ENCODE measurements at regions not wholly inside any gene's neighbourhood (a gene's known extent, or its start where the extent isn't known, plus 50 kb on each side); places are given as distances from the start of the nearest gene placed in this dataset.

- H3K36me3 Mint-ChIP-seq (ENCODE audit: low read depth, unreplicated experiment): no peaks in the 10 kb centered on the region
- no peak for TF ChIP-seq CTCF (IDR thresholded peaks at IDR 0.05; ENCODE audit: unreplicated experiment)
- H3K4me1 Mint-ChIP-seq (ENCODE audit: unreplicated experiment): peaks cover 2% of the 10 kb centered on the region
- no peak overlapping the region for H3K27ac Mint-ChIP-seq (ENCODE audit: unreplicated experiment)
- H3K4me3 Mint-ChIP-seq (ENCODE audit: unreplicated experiment): no peak overlapping the region
- no peaks in the 10 kb centered on the region for H3K9me3 Mint-ChIP-seq (ENCODE audit: unreplicated experiment)
- no peak for DNase-seq (ENCODE audit: low spot score)
- peaks cover 2% of the 10 kb centered on the region for H3K27me3 Mint-ChIP-seq (ENCODE audit: unreplicated experiment)
These were observed 109.8 kb downstream of the TOMM20 start for GRCh38 chr1:235018720-235019444.

GRCh38 chr1:235018161-235018560, 110.5 kb downstream of the TOMM20 start:
- Mint-ChIP-seq H3K27me3 (ENCODE audit: unreplicated experiment) (peaks cover 2% of the 10 kb centered on the region), H3K4me3 (ENCODE audit: unreplicated experiment) (no peak overlapping the region), H3K27ac (ENCODE audit: unreplicated experiment) (no peak overlapping the region), H3K36me3 (ENCODE audit: low read depth, unreplicated experiment) (no peaks in the 10 kb centered on the region), H3K4me1 (ENCODE audit: unreplicated experiment) (peaks cover 2% of the 10 kb centered on the region), H3K9me3 (ENCODE audit: unreplicated experiment) (no peaks in the 10 kb centered on the region)
- no peak for TF ChIP-seq CTCF (IDR thresholded peaks at IDR 0.05; ENCODE audit: unreplicated experiment)
- no peak for DNase-seq (ENCODE audit: low spot score)

GRCh38 chr1:235017719-235018118, 110.9 kb downstream of the TOMM20 start:
- no peaks in the 10 kb centered on the region for H3K9me3 Mint-ChIP-seq (ENCODE audit: unreplicated experiment)
- peaks cover 2% of the 10 kb centered on the region for H3K27me3 Mint-ChIP-seq (ENCODE audit: unreplicated experiment)
- DNase-seq (ENCODE audit: low spot score): no peak
- H3K4me1 Mint-ChIP-seq (ENCODE audit: unreplicated experiment): no peaks in the 10 kb centered on the region
- no peak for TF ChIP-seq CTCF (IDR thresholded peaks at IDR 0.05; ENCODE audit: unreplicated experiment)
- H3K4me3 Mint-ChIP-seq (ENCODE audit: unreplicated experiment): no peak overlapping the region
- H3K27ac Mint-ChIP-seq (ENCODE audit: unreplicated experiment): no peak overlapping the region
- H3K36me3 Mint-ChIP-seq (ENCODE audit: low read depth, unreplicated experiment): no peaks in the 10 kb centered on the region

GRCh38 chr1:235017191-235017590, 111.4 kb downstream of the TOMM20 start:
- peaks cover 2% of the 10 kb centered on the region for H3K27me3 Mint-ChIP-seq (ENCODE audit: unreplicated experiment)
- no peak for TF ChIP-seq CTCF (IDR thresholded peaks at IDR 0.05; ENCODE audit: unreplicated experiment)

GRCh38 chr1:235015291-235015985, 113.2 kb downstream of the TOMM20 start:
- H3K27ac Mint-ChIP-seq (ENCODE audit: unreplicated experiment): no peak overlapping the region
- no peaks in the 10 kb centered on the region for H3K36me3 Mint-ChIP-seq (ENCODE audit: low read depth, unreplicated experiment)
- TF ChIP-seq CTCF (IDR thresholded peaks at IDR 0.05; ENCODE audit: unreplicated experiment): no peak
- peaks cover 5% of the 10 kb centered on the region for H3K4me1 Mint-ChIP-seq (ENCODE audit: unreplicated experiment)
- no peak overlapping the region for H3K4me3 Mint-ChIP-seq (ENCODE audit: unreplicated experiment)
- peaks cover 2% of the 10 kb centered on the region for H3K27me3 Mint-ChIP-seq (ENCODE audit: unreplicated experiment)
- no peak for DNase-seq (ENCODE audit: low spot score)
- H3K9me3 Mint-ChIP-seq (ENCODE audit: unreplicated experiment): no peaks in the 10 kb centered on the region

More at GRCh38 chr1:235017191-235017590, 111.4 kb downstream of the TOMM20 start:
- H3K27ac Mint-ChIP-seq (ENCODE audit: unreplicated experiment): no peak overlapping the region
- no peaks in the 10 kb centered on the region for H3K9me3 Mint-ChIP-seq (ENCODE audit: unreplicated experiment)
- H3K36me3 Mint-ChIP-seq (ENCODE audit: low read depth, unreplicated experiment): no peaks in the 10 kb centered on the region
- no peak for DNase-seq (ENCODE audit: low spot score)
- no peaks in the 10 kb centered on the region for H3K4me1 Mint-ChIP-seq (ENCODE audit: unreplicated experiment)
- H3K4me3 Mint-ChIP-seq (ENCODE audit: unreplicated experiment): no peak overlapping the region
